GM10266 (cell line): ENCODE measurements at regions not wholly inside any gene's neighbourhood (a gene's known extent, or its start where the extent isn't known, plus 50 kb on each side); places are given as distances from the start of the nearest gene placed in this dataset.
A peak's percentile ranks its signal among the peaks of the same experiment; 100 is the strongest.

ENCODE experiments used
- DNase-seq: peaks from one replicate; pipeline ENCODE4 v3.0.0; 2012; ENCODE audit errors: extremely low spot score
- TF ChIP-seq, protein P1 (sequence below): IDR thresholded peaks from 2 replicates; pipeline ENCODE4 v1.5.1; 2012; ENCODE audit warnings: mild to moderate bottlenecking, low read depth; ENCODE audit not compliant: control insufficient read depth, insufficient read depth; ENCODE audit errors: missing control alignments

DNA sequence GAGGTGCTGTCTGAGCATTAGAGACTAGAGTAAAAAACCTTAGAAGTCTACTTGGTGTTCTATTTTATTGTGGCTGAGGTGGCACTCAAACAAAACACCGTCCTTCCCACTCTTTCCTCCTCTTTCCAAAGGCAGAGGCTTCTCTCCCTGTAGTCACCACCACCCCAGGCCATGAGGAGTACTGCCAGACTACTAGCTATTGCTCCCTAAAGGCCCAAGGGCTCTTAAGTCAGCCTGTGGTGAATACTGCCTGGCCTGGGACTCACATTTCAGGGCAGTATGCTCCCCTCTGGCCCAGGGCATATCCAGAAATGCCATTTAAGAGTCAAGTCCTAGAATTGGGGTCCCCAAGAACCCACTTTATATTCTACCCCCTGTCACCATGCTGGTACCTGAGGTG lies 309.7 kb upstream of the IMPG1 start:
- TF ChIP-seq, protein P1, sequence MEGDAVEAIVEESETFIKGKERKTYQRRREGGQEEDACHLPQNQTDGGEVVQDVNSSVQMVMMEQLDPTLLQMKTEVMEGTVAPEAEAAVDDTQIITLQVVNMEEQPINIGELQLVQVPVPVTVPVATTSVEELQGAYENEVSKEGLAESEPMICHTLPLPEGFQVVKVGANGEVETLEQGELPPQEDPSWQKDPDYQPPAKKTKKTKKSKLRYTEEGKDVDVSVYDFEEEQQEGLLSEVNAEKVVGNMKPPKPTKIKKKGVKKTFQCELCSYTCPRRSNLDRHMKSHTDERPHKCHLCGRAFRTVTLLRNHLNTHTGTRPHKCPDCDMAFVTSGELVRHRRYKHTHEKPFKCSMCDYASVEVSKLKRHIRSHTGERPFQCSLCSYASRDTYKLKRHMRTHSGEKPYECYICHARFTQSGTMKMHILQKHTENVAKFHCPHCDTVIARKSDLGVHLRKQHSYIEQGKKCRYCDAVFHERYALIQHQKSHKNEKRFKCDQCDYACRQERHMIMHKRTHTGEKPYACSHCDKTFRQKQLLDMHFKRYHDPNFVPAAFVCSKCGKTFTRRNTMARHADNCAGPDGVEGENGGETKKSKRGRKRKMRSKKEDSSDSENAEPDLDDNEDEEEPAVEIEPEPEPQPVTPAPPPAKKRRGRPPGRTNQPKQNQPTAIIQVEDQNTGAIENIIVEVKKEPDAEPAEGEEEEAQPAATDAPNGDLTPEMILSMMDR, result no peak
- DNase-seq, result no peak

DNA sequence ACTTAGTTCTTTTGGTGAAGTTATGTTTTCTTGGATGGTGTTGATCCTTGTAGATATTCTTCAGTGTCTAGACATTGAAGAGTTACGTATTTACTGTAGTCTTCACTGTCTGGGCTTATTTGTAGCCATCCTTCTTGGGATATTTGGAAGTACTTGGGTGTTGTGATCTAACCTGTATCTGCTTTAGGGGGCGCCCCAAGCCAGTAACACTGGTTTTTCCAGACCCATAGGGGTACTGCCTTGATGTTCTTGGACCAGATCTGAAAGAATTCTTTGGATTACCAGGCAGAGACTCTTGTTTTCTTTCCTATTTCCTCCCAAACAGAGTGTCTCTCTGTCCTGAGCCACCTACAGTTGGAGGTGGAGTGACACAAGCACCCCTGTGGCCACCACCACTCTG lies 309.1 kb upstream of the IMPG1 start:
- TF ChIP-seq, protein P1, result no peak

DNA sequence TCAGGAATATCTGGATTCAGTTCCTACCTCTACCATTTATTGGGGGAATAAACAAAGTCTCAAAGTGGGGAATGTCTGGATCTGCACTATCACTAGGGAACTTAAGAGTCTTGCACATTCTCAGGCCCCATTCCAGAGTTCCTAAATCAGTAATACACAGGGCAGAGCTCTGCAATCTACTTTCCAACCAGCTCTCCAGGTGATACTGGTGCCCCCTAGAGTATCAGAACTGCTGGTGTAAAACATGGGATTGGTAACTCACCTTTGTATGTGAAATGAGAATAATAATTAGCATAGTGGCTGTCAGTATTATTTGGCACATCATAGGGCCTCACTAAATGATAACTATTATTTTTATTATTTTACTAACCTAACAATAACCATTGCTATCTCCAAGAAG lies 278.8 kb upstream of the IMPG1 start:
- no peak for DNase-seq
- TF ChIP-seq, protein P1, result peak; percentile 37

More for the DNA sequence above, 309.1 kb upstream of the IMPG1 start:
- no peak for DNase-seq

DNA sequence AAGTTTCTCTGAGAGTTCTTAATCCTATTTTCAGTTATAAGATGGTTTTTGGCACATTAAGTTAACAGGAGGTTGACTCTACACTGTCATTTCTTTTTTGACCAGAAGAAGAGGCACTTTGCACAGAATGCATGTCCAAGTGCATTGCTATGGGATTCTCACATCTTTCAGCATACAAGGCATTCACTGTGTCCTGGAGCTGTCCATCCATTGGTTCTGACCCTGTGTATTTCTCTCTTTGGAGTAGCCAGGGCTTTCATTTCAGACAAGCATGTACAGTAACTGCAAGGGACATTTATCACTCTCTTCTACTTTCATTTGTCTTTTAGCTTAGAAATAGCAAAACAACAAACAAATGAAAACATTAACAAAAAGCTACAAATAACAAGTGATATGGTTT lies 275.1 kb upstream of the IMPG1 start:
- TF ChIP-seq, protein P1, result no peak
- DNase-seq, result no peak

DNA sequence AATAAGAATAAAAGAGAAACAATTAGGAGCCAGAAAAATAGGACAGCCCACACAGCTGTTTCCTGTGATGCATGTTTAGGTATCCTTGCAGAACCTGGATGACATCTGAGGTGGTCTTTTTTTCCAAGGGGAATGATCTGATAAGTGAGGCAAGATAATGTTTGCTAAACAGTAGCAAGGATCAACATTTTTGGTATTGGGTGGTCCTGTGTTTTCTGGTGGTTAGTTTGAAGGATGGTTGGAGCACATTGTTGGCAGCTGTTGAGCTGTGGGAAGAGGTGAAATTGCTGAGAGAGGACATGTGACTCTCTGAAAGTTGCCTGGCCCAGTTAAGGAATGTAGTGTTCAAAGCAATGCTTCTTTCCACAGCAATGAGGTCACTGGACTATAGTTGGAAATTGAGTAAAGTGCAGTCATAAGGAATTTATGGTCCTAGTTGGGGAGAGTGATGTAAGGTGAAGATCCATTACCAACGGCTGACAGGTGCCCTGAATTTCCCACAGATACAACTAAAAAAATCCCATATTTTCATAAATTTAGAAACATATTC lies 270.2 kb upstream of the IMPG1 start:
- TF ChIP-seq, protein P1, result no peak
- DNase-seq, result no peak

DNA sequence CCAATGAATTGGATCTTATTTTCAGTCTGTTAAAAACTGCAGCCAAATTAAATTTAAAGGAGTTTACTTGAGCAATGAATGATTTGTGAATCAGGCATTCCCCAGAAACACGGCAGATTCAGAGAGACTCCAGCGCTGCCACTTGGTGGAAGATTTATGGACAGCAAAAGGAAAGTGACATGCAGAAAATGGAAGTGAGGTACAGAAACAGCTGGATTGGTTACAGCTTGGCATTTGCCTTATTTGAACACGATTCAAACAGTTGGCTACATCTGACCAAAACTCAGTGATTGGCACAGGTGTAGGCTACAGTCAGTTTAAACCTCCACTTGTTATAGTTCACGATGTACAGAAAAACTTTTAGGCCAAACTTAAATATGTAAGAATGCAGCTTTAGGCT lies 257.6 kb upstream of the IMPG1 start:
- DNase-seq, result no peak
- TF ChIP-seq, protein P1, result no peak

DNA sequence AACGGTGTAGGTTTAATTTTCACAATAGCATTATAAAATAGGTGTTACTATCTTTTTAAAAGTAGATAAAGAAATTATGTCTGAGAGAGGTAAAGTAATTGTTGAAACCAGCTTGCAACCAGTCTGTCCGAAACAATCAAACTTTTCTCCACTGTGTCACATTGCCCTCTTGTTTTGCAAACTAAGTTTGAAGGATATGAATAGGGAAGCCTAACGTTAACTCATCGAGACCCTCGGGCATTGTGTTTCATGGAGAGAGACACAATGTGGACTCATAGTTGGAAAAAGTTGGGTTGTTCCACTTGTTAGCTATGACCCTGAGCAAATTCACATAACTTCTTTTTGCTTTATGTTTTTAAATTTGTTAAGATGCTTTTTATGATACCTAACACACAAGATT lies 254.4 kb upstream of the IMPG1 start:
- DNase-seq, result no peak
- TF ChIP-seq, protein P1, result no peak
